Loucy (cell line): ENCODE measurements at regions not wholly inside any gene's neighbourhood (a gene's known extent, or its start where the extent isn't known, plus 50 kb on each side); places are given as distances from the start of the nearest gene placed in this dataset.

Experiments used
- CTCF ChIP-seq: fragments of 200-600 bp; sonication (generic); conservative IDR thresholded peaks from 2 replicates; pipeline ENCODE4 v1.5.1; 2014; ENCODE audit warnings: mild to moderate bottlenecking, antibody characterized with exemption, low read length
- EZH2phosphoT487 ChIP-seq: fragments of 200-600 bp; IDR thresholded peaks from 2 replicates; pipeline ENCODE4 v1.6.1; 2018; ENCODE audit warnings: antibody characterized with exemption, mild to moderate bottlenecking, moderate library complexity, borderline replicate concordance

- no peak for TF ChIP-seq CTCF
- TF ChIP-seq EZH2phosphoT487: no peak
Measured at GRCh38 chr18:5640939-5641338, 97.1 kb upstream of the EPB41L3 start.
